SK-N-MC (cell line): ENCODE measurements at regions not wholly inside any gene's neighbourhood (a gene's known extent, or its start where the extent isn't known, plus 50 kb on each side); places are given as distances from the start of the nearest gene placed in this dataset.

Experiments
- EZH2 ChIP-seq: fragments of 200-600 bp; sonication (generic); IDR thresholded peaks from one replicate; pipeline ENCODE4 v1.6.1; 2017; ENCODE audit warnings: antibody characterized with exemption
- POLR2AphosphoS5 ChIP-seq: IDR thresholded peaks from 2 replicates; pipeline ENCODE4 v1.6.1; 2012; ENCODE audit warnings: mild to moderate bottlenecking, low read depth, low read length, borderline replicate concordance

DNA sequence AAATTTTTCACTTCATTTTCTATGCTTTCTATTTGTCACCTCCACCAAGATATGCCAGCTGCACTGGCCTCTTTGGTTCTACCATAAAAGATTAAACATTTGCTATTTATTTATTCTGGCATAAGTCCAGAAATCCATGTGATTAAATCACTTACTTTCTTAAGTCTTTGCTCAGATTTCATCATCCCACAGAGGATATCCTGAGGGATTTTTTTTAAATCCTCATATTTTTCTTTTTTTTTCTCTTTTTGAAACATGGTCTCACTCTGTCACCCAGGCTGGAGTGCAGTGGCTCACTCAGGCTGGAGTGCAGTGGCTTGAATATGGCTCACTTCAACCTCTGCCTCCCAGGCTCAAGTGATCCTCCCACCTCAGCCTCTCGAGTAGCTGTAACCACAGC, 645.4 kb upstream of the ATXN7L3B start:
- TF ChIP-seq EZH2 (no peak), POLR2AphosphoS5 (no peak)
